Hepatocyte (in vitro differentiated cells): ENCODE measurements at regions not wholly inside any gene's neighbourhood (a gene's known extent, or its start where the extent isn't known, plus 50 kb on each side); places are given as distances from the start of the nearest gene placed in this dataset.

Experiments
- DNase-seq: peaks from one replicate; pipeline ENCODE4 v3.0.0-alpha.2; 2016; ENCODE audit warnings: low spot score
- H2AFZ ChIP-seq: fragments of 200-600 bp; sonication (generic); 2 replicates; pipeline ENCODE4 v1.6.0; 2016; ENCODE audit warnings: antibody characterized with exemption, mild to moderate bottlenecking
- H3K27ac ChIP-seq: fragments of 200-600 bp; sonication (generic); 2 replicates; pipeline ENCODE4 v1.5.1; 2016; ENCODE audit warnings: mild to moderate bottlenecking
- H3K27me3 ChIP-seq: fragments of 200-600 bp; sonication (generic); 2 replicates; pipeline ENCODE4 v1.6.1; 2016
- H3K36me3 ChIP-seq: fragments of 200-600 bp; sonication (generic); replicated peaks from 2 replicates; pipeline ENCODE4 v1.5.1; 2016; ENCODE audit warnings: low read depth; ENCODE audit not compliant: insufficient read depth
- H3K4me1 ChIP-seq: fragments of 200-600 bp; sonication (generic); 2 replicates; pipeline ENCODE4 v1.5.1; 2016; ENCODE audit warnings: mild to moderate bottlenecking, moderate library complexity; ENCODE audit not compliant: insufficient read depth
- H3K4me2 ChIP-seq: fragments of 200-600 bp; sonication (generic); 2 replicates; pipeline ENCODE4 v1.6.0; 2016
- H3K4me3 ChIP-seq: fragments of 200-600 bp; sonication (generic); 2 replicates; pipeline ENCODE4 v1.5.1; 2016; ENCODE audit warnings: mild to moderate bottlenecking
- H3K79me2 ChIP-seq: fragments of 200-600 bp; sonication (generic); 2 replicates; pipeline ENCODE4 v1.6.0; 2017; ENCODE audit warnings: mild to moderate bottlenecking
- H3K9me2 ChIP-seq: fragments of 200-600 bp; sonication (generic); replicated peaks from 2 replicates; pipeline ENCODE4 v1.6.0; 2017; ENCODE audit warnings: mild to moderate bottlenecking; ENCODE audit not compliant: insufficient read depth
- H3K9me3 ChIP-seq: fragments of 200-600 bp; sonication (generic); 2 replicates; pipeline ENCODE4 v1.5.1; 2016; ENCODE audit warnings: low read depth, mild to moderate bottlenecking
- H4K20me1 ChIP-seq: fragments of 200-600 bp; sonication (generic); 2 replicates; pipeline ENCODE4 v1.6.0; 2016; ENCODE audit warnings: mild to moderate bottlenecking; ENCODE audit not compliant: insufficient read depth, poor library complexity, severe bottlenecking
- EZH2 ChIP-seq: fragments of 200-600 bp; sonication (generic); IDR thresholded peaks from 2 replicates; pipeline ENCODE4 v1.6.1; 2016; ENCODE audit warnings: antibody characterized with exemption, mild to moderate bottlenecking, borderline replicate concordance
- EZH2phosphoT487 ChIP-seq: fragments of 200-600 bp; sonication (generic); IDR thresholded peaks from one replicate; pipeline ENCODE4 v1.6.1; 2018; ENCODE audit warnings: antibody characterized with exemption, mild to moderate bottlenecking, low read depth, moderate library complexity; ENCODE audit not compliant: unreplicated experiment, severe bottlenecking
- WGBS: methylation state at CpG from one replicate; pipeline ENCODE4 v1.1.6; 2016; ENCODE audit warnings: low lambda C conversion rate; ENCODE audit errors: missing lambda C conversion rate; 5-methylcytosine and 5-hydroxymethylcytosine counted together
- TF ChIP-seq, protein P1 (sequence below): fragments of 200-600 bp; sonication (generic); IDR thresholded peaks from 2 replicates; pipeline ENCODE4 v1.5.1; 2016; ENCODE audit warnings: antibody characterized with exemption, mild to moderate bottlenecking; ENCODE audit not compliant: poor library complexity

DNA sequence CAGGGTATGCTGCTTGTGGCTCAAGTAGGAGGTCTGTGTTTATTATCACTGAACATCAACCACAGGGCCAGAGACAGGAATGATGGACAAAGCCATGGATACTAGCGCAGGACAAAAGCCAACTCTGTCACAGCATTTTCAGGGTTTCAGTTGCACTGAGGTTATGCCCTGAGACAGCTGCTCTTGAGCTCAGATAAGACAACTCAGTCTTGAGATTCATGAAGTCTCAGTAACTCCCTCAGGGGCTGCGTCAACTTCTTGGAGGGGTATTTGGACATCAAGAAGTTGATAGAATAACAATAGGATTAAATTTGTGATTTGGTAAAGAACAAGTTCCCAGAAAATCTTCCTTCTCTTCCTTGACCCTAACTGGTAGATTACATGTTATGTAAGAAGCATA, 287.0 kb upstream of the SLC14A2 start:
- no peak overlapping the region for H2AFZ ChIP-seq
- no peak for DNase-seq
- no peaks in the 10 kb centered on the region for H3K27me3 ChIP-seq

GRCh38 chr18:45328811-45329210, 286.5 kb upstream of the SLC14A2 start:
- H3K4me3 ChIP-seq, result no peak overlapping the region
- H2AFZ ChIP-seq, result no peak overlapping the region
- H4K20me1 ChIP-seq, result no peaks in the 10 kb centered on the region
- DNase-seq, result no peak
- no peaks in the 10 kb centered on the region for H3K9me3 ChIP-seq
- TF ChIP-seq EZH2phosphoT487 (no peak), EZH2 (no peak)
- TF ChIP-seq, protein P1, sequence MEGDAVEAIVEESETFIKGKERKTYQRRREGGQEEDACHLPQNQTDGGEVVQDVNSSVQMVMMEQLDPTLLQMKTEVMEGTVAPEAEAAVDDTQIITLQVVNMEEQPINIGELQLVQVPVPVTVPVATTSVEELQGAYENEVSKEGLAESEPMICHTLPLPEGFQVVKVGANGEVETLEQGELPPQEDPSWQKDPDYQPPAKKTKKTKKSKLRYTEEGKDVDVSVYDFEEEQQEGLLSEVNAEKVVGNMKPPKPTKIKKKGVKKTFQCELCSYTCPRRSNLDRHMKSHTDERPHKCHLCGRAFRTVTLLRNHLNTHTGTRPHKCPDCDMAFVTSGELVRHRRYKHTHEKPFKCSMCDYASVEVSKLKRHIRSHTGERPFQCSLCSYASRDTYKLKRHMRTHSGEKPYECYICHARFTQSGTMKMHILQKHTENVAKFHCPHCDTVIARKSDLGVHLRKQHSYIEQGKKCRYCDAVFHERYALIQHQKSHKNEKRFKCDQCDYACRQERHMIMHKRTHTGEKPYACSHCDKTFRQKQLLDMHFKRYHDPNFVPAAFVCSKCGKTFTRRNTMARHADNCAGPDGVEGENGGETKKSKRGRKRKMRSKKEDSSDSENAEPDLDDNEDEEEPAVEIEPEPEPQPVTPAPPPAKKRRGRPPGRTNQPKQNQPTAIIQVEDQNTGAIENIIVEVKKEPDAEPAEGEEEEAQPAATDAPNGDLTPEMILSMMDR, result no peak
- no peaks in the 10 kb centered on the region for H3K9me2 ChIP-seq
- H3K27me3 ChIP-seq, result no peaks in the 10 kb centered on the region
- H3K4me2 ChIP-seq, result no peak overlapping the region
- H3K27ac ChIP-seq, result peak overlapping the region; percentile 59
- 71% methylated on average over 6 of the region's 6 CpGs for WGBS
- H3K79me2 ChIP-seq, result no peaks in the 10 kb centered on the region
- peaks cover 12% of the 10 kb centered on the region for H3K4me1 ChIP-seq
- H3K36me3 ChIP-seq, result no peaks in the 10 kb centered on the region

More for the DNA sequence above, 287.0 kb upstream of the SLC14A2 start:
- 95% methylated on average over 2 of the region's 2 CpGs for WGBS
- peak overlapping the region; percentile 59 for H3K27ac ChIP-seq
- H3K4me3 ChIP-seq, result no peak overlapping the region
- no peaks in the 10 kb centered on the region for H3K79me2 ChIP-seq
- no peak overlapping the region for H3K4me2 ChIP-seq
- peaks cover 12% of the 10 kb centered on the region for H3K4me1 ChIP-seq
- no peaks in the 10 kb centered on the region for H4K20me1 ChIP-seq
- no peaks in the 10 kb centered on the region for H3K36me3 ChIP-seq
- TF ChIP-seq, protein P1, result no peak
- TF ChIP-seq EZH2 (no peak), EZH2phosphoT487 (no peak)
- no peaks in the 10 kb centered on the region for H3K9me3 ChIP-seq
- no peaks in the 10 kb centered on the region for H3K9me2 ChIP-seq

- Histone ChIP-seq H3K4me3 (no peak overlapping the region), H4K20me1 (no peaks in the 10 kb centered on the region), H2AFZ (no peak overlapping the region), H3K4me2 (no peak overlapping the region), H3K27me3 (no peaks in the 10 kb centered on the region), H3K9me2 (no peaks in the 10 kb centered on the region), H3K9me3 (no peaks in the 10 kb centered on the region), H3K4me1 (peaks cover 11% of the 10 kb centered on the region), H3K79me2 (no peaks in the 10 kb centered on the region), H3K27ac (peak overlapping the region; percentile 48), H3K36me3 (no peaks in the 10 kb centered on the region)
- DNase-seq, result no peak
- TF ChIP-seq, protein P1, result no peak
- TF ChIP-seq EZH2phosphoT487 (no peak), EZH2 (no peak)
Measured at GRCh38 chr18:45329316-45329715, 286.0 kb upstream of the SLC14A2 start.

GRCh38 chr18:45330170-45330594, 285.1 kb upstream of the SLC14A2 start:
- Histone ChIP-seq H3K4me1 (peaks cover 2% of the 10 kb centered on the region), H3K36me3 (no peaks in the 10 kb centered on the region), H3K27me3 (no peaks in the 10 kb centered on the region), H3K79me2 (no peaks in the 10 kb centered on the region), H4K20me1 (no peaks in the 10 kb centered on the region), H3K4me3 (no peak overlapping the region), H2AFZ (no peak overlapping the region), H3K27ac (no peak overlapping the region), H3K4me2 (no peak overlapping the region), H3K9me2 (no peaks in the 10 kb centered on the region), H3K9me3 (no peaks in the 10 kb centered on the region)
- TF ChIP-seq EZH2 (no peak), EZH2phosphoT487 (no peak)
- TF ChIP-seq, protein P1, result no peak
- WGBS, result 87% methylated on average over 2 of the region's 2 CpGs
- DNase-seq, result no peak
